GM18858 (cell line): ENCODE measurements at regions not wholly inside any gene's neighbourhood (a gene's known extent, or its start where the extent isn't known, plus 50 kb on each side); places are given as distances from the start of the nearest gene placed in this dataset.

Experiments used
- ATAC-seq: cut with Tn5 transposase; IDR thresholded peaks from one replicate; pipeline ENCODE4 v1.9.1; 2021; ENCODE audit not compliant: unreplicated experiment

DNA sequence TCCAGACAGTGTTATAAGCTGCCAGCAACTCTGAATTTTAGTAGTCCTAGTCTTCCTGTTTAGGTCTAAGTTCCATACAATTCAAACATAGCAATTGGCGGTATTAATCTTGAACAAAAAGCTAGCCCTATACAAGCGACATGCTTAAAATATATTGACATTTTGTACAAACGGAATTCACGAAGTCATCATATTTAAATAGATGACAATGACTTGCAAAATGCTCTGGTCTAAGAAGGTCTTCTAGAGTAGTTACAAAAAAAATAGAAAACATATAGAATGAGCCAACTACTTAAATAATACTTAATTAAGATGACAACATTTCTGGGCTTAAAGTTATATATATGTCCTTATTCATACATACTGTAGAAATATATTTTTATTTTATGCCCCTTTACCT, 446.6 kb downstream of the ANKRD7 start:
- no peak for ATAC-seq

DNA sequence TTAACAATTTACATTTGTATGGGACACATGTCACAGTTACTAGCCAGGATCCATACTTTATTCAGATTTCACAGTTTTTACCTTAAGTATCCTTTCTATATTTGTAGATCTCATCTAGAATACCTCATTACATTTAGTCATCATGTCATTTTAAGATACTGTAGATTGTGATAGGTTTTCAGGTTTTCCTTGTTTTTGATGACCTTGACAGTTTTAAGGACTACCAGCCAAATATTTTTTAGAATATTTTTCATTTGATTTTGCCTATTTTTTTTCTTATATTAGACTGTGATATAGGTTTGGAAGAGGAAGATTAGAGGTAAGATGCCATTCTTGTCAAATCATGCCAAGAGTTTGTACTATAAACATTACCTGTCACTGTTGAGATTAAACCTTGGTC, 460.3 kb downstream of the ANKRD7 start:
- ATAC-seq: no peak

DNA sequence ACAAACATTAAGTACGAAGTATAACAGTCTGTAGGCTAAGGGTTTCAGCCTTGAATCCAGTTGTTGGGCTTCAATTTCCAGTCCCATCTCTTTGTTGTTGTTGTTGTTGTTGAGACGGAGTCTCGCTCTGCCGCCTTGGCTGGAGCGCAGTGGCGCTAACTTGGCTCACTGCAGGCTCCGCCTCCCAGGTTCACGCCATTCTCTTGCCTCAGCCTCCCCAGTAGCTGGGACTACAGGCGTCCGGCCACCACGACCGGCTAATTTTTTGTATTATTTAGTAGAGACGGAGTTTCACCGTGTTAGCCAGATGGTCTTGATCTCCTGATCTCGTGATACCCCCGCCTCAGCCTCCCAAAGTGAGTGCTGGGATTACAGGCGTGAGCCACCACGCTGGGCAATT, 464.9 kb downstream of the ANKRD7 start:
- no peak for ATAC-seq

GRCh38 chr7:118696879-118697278, 472.4 kb downstream of the ANKRD7 start:
- ATAC-seq: no peak

- no peak for ATAC-seq
These were observed 474.7 kb downstream of the ANKRD7 start for GRCh38 chr7:118699222-118699621.

DNA sequence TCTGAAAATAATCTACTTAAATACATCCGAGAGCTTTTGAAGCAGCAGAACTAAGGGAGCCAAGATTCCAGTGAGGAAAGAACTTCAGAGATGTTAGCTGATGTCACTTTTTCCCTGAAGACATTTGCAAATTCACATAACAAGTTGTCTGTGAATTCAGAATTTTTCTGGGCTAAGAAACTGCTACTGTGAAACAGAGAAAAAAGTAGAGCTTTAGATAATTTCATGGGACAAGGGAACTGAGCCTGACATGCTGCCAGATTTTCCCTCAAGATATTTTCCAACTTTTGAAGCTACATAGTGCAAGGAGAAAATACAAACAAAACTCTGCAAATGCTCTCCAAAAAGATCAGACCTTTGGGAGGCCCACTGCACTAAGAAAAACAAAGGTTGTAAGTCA, 484.2 kb downstream of the ANKRD7 start:
- ATAC-seq: no peak

- ATAC-seq: no peak
These were observed 487.2 kb downstream of the ANKRD7 start for GRCh38 chr7:118711688-118712087.

- no peak for ATAC-seq
These were observed 488.5 kb downstream of the ANKRD7 start for GRCh38 chr7:118713039-118713438.

DNA sequence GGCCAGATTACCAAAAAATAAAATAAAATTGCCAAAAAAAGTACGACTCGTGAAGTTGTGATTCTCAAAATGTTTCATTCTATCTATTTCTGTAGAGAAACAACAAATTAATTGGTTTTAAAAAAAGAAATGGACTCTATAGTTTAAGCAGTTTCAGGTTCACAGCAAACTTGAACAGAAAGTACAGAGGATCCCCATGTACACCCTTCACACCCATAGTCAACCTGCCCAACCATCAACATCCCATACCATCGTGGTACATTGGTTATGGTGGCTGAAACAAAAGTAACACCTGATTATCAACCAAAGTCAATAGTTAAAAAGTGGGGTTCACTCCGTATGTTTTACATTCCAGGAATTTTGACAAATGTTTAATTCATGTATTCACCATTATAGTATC, 496.1 kb downstream of the ANKRD7 start:
- ATAC-seq: no peak

- no peak for ATAC-seq
These were observed 507.4 kb downstream of the ANKRD7 start for GRCh38 chr7:118731854-118732253.

DNA sequence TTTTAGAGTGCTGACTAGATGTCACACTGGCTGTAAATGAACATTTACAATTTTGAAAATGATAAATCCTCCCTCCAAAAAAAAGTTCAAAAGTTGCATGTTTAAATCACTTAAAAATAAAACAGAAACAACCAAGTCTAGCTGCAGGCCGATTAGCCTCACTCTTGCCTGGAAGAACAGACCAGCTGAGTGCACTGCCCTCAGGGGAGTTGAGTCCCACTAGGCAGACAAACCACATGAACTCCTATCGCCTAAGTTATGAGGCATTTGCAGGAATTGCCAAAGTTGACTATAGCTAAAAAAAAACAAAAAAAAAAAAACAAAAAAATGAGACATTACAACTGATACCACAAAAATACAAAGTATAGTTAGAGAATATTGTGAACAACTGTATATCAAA, 510.0 kb downstream of the ANKRD7 start:
- ATAC-seq: no peak

- ATAC-seq: no peak
These were observed 510.9 kb downstream of the ANKRD7 start for GRCh38 chr7:118735441-118735840.

DNA sequence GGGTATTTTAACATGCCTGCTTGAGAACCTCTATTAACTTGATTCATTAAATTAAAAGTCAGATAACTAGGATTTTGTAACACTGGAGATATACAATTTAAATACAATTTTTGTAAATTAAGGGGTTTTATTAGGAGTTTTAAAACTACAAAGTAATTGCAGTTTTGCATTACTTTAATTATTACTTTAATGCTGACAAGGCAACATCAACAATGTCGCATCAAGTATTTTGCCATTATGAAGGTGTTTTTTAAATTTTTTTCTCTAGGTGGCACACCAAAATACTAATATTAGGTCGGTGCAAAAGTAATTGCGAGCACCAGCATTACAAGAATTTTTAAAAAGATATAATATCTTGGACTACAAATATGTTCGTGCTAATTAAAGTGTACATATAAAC, 513.4 kb downstream of the ANKRD7 start:
- ATAC-seq: no peak

- ATAC-seq: no peak
These were observed 521.4 kb downstream of the ANKRD7 start for GRCh38 chr7:118745927-118746326.

- no peak for ATAC-seq
These were observed 523.0 kb downstream of the ANKRD7 start for GRCh38 chr7:118747473-118747872.

DNA sequence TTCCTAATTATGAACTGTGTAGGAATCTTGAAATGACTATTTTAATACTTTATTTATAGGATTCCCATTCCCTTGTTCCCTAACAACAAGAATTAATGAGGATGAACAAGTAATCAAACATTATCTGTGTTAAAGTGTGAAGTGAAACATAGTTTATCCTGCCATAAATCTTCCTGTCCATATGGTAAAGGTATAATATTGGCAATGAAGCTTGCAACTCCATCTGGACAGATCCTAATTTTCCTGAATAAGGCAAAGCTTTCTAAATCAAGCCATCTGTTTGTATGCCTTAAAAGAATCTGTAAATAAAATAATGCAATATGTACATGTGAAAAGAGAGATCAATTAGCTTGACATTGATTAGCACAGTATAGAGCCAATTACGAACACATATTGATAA, 529.0 kb downstream of the ANKRD7 start:
- ATAC-seq: no peak

- ATAC-seq: no peak
These were observed 530.1 kb downstream of the ANKRD7 start for GRCh38 chr7:118754608-118755007.

DNA sequence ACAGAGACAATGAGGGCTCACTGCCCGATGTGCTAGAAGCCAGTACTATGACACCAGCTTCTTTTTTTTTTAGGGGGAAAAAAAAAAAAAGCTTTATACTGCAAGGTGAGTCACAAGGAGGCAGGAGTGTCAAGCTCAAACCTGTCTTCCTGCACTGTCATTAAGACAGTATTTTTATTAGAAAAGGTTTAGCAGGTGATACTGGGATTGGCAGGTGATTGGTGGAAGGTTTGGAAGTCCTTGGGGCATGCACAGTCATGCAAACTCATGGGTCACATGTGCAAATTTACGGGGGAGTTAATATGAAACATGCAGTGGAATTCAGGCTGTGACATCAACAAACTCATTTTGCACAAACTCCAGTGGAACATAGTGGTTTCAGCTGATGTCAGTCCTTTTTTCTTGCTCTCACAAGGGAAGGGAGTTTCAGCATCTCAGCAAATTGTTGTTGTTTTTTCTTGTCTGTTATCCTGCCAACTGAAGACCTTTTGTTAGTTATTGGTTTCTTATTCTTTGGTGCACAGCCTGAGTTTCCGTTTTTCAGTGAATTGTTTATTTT, 530.6 kb downstream of the ANKRD7 start:
- ATAC-seq: no peak

DNA sequence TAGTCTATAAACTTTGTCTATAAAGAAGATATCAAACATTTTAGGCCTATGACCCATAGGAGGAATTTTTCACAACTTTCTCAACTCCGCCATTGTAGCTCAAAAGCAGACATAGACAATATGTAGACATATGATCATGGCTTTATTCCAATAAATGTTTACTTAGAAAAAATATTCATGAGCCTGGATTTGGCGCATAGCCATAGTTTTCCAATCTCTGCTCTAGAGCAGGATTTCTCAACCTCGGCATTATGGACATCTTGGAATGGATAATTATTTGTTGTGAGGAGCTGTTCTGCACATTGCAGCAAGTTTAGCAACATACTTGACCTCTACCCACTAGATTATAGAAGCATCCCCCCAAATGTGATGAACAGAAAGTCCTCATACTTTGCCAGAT, 532.6 kb downstream of the ANKRD7 start:
- no peak for ATAC-seq

DNA sequence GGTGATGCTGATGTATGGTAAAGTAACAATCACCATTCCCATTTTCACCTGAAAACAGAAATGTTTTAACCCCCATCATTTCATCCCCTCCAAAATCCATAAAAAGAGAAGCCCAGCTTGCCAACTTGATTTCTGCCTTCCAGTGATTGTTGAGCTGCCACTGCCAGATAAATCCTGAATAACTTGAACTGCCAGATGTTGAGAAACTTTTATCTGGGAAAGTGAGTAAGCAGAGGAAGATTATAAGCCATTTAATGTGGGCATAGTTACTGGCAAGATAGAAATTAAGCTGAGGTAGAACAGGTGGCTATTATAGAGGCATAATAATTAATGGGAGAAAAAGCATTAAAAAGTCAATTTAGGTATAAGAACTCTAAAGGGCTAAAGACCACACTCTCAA, 534.1 kb downstream of the ANKRD7 start:
- no peak for ATAC-seq

DNA sequence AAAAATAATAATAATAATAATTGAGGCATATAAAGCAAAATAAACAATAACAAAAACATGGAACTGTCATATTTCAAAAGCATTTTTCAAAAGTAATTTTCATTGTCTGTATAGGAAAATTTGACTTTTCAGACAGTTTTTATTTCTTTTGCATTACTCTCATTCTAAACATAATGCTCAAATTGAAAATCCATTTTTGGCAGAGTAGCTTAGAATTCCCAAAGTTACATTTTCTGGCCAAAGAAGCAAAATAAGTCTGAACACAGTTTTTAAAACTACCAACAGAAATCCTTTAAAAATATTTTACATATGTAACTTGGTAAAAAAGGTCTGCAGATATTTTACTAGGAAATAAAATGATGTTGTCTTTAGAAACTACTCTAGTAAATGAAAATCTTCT, 535.4 kb downstream of the ANKRD7 start:
- ATAC-seq: no peak

GRCh38 chr7:118762451-118762850, 537.9 kb downstream of the ANKRD7 start:
- no peak for ATAC-seq

- no peak for ATAC-seq
These were observed 539.7 kb downstream of the ANKRD7 start for GRCh38 chr7:118764221-118764620.

DNA sequence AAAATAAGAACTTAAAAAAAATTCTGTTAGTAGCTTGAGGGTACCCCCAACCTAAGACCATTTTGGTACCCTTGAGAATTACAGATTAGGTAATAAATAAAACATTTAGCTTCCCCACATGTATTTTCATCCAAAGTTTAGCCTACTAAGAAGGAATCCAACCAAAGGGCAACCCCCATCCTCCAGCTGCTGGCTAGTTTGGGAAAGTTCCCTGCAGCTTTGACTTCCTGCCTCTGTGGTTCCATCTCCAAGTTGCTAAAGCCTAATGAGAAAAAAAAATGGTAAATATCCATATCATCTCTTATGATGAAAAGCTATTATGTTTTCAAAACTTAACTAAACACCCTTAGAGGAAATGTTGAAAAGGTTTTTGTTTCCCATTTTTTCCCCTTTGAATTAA, 547.2 kb downstream of the ANKRD7 start:
- ATAC-seq: no peak
